ENCODE measurements at regions not wholly inside any gene's neighbourhood (a gene's known extent, or its start where the extent isn't known, plus 50 kb on each side); places are given as distances from the start of the nearest gene placed in this dataset.
"Not testable (repeated sequence)": the region's sequence is repeated elsewhere in the genome, so short reads cannot be mapped to it uniquely, and the experiment has no call there.

DNA sequence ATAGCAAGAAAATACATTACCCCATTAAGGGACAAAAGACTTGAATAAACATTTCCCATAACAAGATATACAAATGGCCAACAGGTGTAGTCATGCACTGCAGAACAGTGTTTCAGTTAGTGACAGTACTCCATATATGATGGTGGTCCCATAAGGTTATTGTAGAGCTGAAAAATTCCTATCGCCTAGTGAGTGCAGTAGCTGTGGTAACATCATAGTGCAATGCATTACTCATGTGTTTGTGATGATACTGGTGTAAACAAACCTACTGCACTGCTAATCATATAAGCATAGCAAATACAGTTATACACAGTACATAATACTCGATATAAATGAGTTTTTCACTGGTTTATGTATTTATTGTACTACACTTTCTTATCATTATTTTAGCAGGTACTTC is 168.7 kb downstream of the C12orf75 start:
- peaks cover 13% of the 10 kb centered on the region for H3K9me3 ChIP-seq
- no peaks in the 10 kb centered on the region for H3K27me3 ChIP-seq
- TF ChIP-seq Cebpa-rat (IDR thresholded peaks at IDR 0.05), result no peak
- no peaks in the 10 kb centered on the region for H3K36me3 ChIP-seq
- H3K4me1 ChIP-seq, result peaks cover 27% of the 10 kb centered on the region
- no peak overlapping the region for H3K27ac ChIP-seq
- H3K4me3 ChIP-seq, result no peak overlapping the region
- peak overlapping the region; percentile 10; the same call in 1 of the 2 replicates for H3K4me2 ChIP-seq
- H4K20me1 ChIP-seq, result no peaks in the 10 kb centered on the region
- no peak overlapping the region for H3K9ac ChIP-seq

DNA sequence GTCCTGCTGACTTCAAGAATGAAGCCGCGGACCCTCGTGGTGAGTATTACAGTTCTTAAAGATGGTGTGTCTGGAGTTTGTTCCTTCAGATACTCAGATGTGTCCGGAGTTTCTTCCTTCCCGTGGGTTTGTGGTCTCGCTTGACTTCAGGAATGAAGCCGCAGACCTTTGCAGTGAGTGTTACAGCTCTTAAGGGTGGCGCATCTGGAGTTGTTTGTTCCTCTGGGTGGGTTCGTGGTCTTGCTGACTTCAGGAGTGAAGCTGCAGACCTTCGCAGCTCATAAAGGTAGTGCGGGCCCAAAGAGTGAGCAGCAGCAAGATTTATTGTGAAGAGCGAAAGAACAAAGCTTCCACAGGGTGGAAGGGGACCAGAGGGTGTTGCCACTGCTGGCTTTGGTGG is 170.2 kb downstream of the C12orf75 start:
- Histone ChIP-seq H3K4me2 (peak overlapping the region; percentile 77), H3K9me3 (peaks cover 16% of the 10 kb centered on the region), H3K4me1 (peaks cover 27% of the 10 kb centered on the region)
- not testable (repeated sequence) for H3K27me3 ChIP-seq, H3K36me3 ChIP-seq, H4K20me1 ChIP-seq, H3K9ac ChIP-seq, H3K27ac ChIP-seq, H3K4me3 ChIP-seq

DNA sequence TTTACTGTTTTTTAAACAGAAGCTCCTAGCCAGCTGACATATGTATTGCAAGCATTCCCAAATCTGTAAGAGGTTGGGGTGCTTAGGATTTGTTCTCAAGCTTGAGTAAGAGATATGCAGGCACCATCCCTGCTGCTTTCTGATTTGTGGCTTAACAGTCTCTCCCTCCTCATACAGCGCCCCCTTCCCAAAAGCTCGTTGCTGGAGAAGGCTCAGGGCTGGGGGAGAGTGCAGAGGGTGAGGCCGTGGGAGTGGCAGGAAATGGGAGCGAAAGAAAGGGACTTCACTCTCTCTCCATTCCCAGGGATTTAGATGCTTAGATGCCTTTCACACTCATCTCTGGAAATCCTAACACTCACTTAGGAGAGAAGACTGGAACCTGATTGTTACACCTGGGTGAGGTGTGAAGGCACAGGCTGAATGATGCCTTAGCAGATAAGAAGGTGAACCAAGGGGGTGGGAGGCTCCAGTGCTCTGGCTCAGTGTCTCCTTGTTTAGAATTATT is 172.0 kb downstream of the C12orf75 start:
- no peak overlapping the region for H3K27ac ChIP-seq
- peaks cover 16% of the 10 kb centered on the region for H3K9me3 ChIP-seq
- no peak for TF ChIP-seq Cebpa-rat (IDR thresholded peaks at IDR 0.05)
- H3K27me3 ChIP-seq, result no peaks in the 10 kb centered on the region
- H4K20me1 ChIP-seq, result no peaks in the 10 kb centered on the region
- no peak overlapping the region for H3K4me3 ChIP-seq
- H3K36me3 ChIP-seq, result no peaks in the 10 kb centered on the region
- no peak overlapping the region for H3K9ac ChIP-seq
- H3K4me2 ChIP-seq, result no peak overlapping the region
- H3K4me1 ChIP-seq, result peaks cover 27% of the 10 kb centered on the region

DNA sequence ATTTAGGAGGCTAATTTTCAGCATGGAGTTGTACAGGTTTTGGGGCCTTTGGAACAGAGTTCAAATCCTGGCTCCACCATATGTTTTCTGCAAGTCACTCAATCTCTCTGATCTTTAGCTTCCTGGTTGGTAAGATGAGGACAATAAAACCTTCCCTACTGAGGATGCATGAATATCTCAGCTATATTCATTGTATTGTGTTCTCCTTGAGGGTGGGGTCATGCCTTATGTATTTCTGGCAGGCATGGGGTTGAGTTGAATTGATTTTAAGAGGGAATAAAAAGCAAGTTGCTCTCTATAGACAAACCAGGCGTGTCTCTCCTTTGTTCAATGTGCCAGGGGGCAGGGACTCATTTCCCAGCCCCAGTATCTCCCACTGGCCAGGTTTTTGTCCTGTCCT is 173.1 kb downstream of the C12orf75 start:
- Histone ChIP-seq H3K4me2 (no peak overlapping the region), H3K36me3 (no peaks in the 10 kb centered on the region), H3K9ac (no peak overlapping the region), H3K4me1 (peaks cover 27% of the 10 kb centered on the region), H3K27me3 (no peaks in the 10 kb centered on the region), H4K20me1 (no peaks in the 10 kb centered on the region), H3K27ac (no peak overlapping the region), H3K9me3 (peaks cover 7% of the 10 kb centered on the region), H3K4me3 (no peak overlapping the region)
- no peak for TF ChIP-seq Cebpa-rat (IDR thresholded peaks at IDR 0.05)

DNA sequence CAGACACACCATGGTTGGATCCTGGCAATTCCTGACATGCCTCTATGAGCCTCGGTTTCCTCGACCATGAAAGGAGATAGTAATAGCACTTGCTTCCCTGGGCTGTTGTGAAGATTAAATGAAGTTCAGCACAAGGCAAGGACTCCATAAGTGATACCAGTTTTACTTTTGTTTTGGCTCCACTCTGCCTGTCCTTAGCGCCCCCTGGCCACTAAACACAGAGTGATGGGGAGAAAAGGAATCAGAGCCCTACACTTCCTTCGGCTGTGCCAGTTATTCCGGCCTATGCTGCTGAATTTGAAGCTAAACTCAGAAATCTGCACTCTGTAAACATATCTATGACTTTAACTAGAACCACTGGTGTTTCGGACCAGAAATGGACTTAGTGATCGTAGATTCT is 173.8 kb downstream of the C12orf75 start:
- Histone ChIP-seq H3K9ac (no peak overlapping the region), H4K20me1 (no peaks in the 10 kb centered on the region), H3K36me3 (no peaks in the 10 kb centered on the region), H3K9me3 (peaks cover 6% of the 10 kb centered on the region; the same call in 1 of the 2 replicates), H3K27me3 (no peaks in the 10 kb centered on the region), H3K27ac (no peak overlapping the region), H3K4me1 (peaks cover 24% of the 10 kb centered on the region), H3K4me2 (no peak overlapping the region), H3K4me3 (no peak overlapping the region)
- no peak for TF ChIP-seq Cebpa-rat (IDR thresholded peaks at IDR 0.05)

DNA sequence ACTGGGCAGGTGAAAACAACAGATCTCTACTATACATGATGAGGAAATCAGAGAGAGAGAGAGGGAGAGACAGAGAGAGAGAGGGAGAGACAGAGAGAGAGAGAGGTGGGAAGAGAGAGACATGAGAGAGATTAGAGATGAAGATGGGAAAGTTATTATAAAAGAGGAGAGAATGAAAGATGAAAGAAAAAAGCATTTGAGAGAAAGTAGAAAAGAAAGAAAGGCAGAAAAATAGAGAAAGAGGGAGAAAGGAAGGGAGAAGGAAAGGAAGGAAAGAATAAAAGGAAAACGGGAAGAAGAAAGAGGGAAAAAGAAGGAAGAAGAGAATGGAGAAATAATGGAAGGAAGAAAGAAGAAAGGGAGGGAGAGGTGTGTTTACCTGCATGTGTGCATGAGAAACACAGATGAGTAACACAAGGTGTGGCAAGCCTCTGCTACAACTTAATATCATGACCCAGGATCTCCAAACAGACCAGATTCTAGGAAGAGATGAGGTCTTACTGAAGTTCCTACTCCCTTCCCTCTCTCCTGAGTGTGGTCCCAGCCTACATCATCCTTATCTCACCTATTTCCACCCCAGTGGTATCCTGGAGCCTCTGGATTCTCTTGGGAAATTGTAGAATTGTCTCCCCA is 176.3 kb downstream of the C12orf75 start:
- Histone ChIP-seq H3K27me3 (no peaks in the 10 kb centered on the region), H3K9me3 (peaks cover 6% of the 10 kb centered on the region; the same call in 1 of the 2 replicates), H3K4me2 (no peak overlapping the region), H4K20me1 (no peaks in the 10 kb centered on the region), H3K36me3 (no peaks in the 10 kb centered on the region), H3K27ac (no peak overlapping the region), H3K4me3 (no peak overlapping the region), H3K9ac (no peak overlapping the region), H3K4me1 (no peaks in the 10 kb centered on the region)
- TF ChIP-seq Cebpa-rat (IDR thresholded peaks at IDR 0.05), result no peak

DNA sequence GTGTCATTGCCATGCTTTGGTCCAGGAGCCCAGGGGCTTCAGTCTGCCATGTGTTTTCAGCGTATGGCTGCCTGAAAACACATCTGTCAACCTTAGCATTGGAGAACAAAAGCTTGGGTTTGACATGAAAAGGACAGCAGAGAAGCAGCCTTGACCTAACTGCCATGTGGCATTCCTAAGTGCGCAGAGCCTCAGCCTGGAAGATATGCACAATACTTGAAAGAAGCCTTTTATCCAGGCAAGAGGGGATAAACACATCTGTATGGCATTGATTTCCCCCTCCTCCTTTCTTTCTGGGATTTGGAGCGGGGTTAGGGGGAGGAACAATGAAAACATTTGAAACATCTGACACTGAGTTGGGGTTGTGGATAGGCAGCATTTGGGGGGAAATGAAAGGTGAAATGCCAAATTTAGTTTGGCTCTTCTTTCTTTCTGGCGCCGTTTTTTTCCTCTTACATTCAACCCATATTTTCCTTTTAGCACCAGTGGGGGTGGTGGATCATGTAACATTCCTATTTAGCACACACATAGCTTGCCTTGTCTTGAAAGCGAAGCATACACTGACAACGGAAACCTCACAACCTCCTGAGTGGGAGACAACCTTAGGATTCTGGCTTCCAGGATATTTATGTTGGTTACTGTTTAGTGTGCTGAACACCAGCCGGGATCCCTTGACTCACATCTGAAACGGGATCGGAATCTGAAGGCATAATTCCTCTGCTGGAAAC is 177.0 kb downstream of the C12orf75 start:
- no peak overlapping the region for H3K4me2 ChIP-seq
- H3K27me3 ChIP-seq, result no peaks in the 10 kb centered on the region; the same call in 1 of the 2 replicates
- H3K27ac ChIP-seq, result no peak overlapping the region
- no peaks in the 10 kb centered on the region for H4K20me1 ChIP-seq
- no peaks in the 10 kb centered on the region for H3K4me1 ChIP-seq
- H3K9me3 ChIP-seq, result peaks cover 6% of the 10 kb centered on the region; the same call in 1 of the 2 replicates
- H3K9ac ChIP-seq, result no peak overlapping the region
- no peak for TF ChIP-seq Cebpa-rat (IDR thresholded peaks at IDR 0.05)
- H3K4me3 ChIP-seq, result no peak overlapping the region
- H3K36me3 ChIP-seq, result no peaks in the 10 kb centered on the region

DNA sequence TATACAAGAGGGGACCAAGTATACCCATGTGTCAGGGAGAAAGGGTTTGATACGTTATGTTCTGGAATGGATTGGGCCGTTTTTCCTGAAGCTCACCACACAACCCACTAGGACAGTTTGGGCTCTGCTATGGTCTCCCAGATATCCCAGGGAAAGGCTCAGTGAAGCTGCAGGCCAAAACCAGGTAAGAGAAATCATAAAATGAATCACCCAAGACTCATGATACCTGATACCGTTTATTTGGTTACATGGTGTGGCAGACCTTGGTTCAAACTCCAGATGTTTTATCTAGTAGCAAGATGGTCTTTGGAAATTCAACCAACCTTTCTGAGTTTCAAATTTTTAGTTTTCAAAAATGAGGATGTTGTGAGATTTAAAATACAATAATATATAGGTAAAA is 177.6 kb downstream of the C12orf75 start:
- H4K20me1 ChIP-seq, result no peaks in the 10 kb centered on the region
- no peak overlapping the region for H3K9ac ChIP-seq
- H3K4me3 ChIP-seq, result no peak overlapping the region
- H3K9me3 ChIP-seq, result peaks cover 6% of the 10 kb centered on the region; the same call in 1 of the 2 replicates
- TF ChIP-seq Cebpa-rat (IDR thresholded peaks at IDR 0.05), result no peak
- no peaks in the 10 kb centered on the region; the same call in 1 of the 2 replicates for H3K27me3 ChIP-seq
- H3K4me2 ChIP-seq, result no peak overlapping the region
- peaks cover 5% of the 10 kb centered on the region for H3K4me1 ChIP-seq
- H3K27ac ChIP-seq, result no peak overlapping the region
- no peaks in the 10 kb centered on the region for H3K36me3 ChIP-seq

DNA sequence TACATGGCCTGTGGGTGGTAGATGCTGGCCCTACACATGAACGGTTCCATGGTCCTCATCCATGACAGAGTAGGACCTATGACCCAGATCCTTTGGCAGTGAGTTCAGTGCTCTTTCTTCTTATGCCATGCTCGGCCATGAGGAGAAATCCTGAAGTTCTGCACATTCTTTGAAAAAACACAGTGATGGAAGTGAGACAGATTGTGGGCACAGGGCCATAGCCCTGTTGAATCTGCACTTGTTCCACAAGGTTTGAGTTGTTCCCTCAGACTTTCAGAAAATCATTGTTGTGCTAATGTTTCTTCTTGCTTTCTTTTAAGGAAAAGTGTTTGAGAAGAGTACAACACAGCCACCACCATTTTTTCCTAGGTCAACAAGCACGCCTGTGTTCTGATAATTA is 180.0 kb downstream of the C12orf75 start:
- H3K4me2 ChIP-seq, result no peak overlapping the region
- no peaks in the 10 kb centered on the region for H3K36me3 ChIP-seq
- no peak overlapping the region for H3K4me3 ChIP-seq
- no peak overlapping the region for H3K27ac ChIP-seq
- H3K9ac ChIP-seq, result no peak overlapping the region
- no peak for TF ChIP-seq Cebpa-rat (IDR thresholded peaks at IDR 0.05)
- no peaks in the 10 kb centered on the region for H4K20me1 ChIP-seq
- peaks cover 13% of the 10 kb centered on the region for H3K4me1 ChIP-seq
- no peaks in the 10 kb centered on the region; the same call in 1 of the 2 replicates for H3K27me3 ChIP-seq
- H3K9me3 ChIP-seq, result no peaks in the 10 kb centered on the region

DNA sequence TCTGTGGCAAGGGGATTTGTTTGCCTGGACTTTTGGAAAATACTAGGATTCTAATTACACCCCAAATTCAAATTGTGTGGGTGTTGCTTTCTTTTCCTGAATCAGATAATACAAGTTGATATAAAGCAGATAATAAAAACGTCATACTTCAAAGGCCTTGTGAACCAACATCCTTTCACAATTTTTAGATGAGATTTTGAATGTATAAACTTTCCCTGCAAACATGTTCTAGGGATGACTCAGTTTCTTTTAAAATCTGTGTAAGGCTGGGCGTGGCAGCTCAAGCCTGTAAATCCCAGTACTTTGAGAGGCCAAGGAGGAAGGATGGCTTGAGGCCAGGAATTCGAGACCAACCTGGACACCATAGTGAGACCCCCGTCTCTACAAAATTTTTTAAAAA is 182.4 kb downstream of the C12orf75 start:
- H3K4me2 ChIP-seq, result peak overlapping the region; percentile 59
- H4K20me1 ChIP-seq, H3K36me3 ChIP-seq, H3K9ac ChIP-seq, H3K4me3 ChIP-seq, H3K9me3 ChIP-seq, H3K27me3 ChIP-seq, H3K27ac ChIP-seq: not testable (repeated sequence)
- H3K4me1 ChIP-seq, result peaks cover 13% of the 10 kb centered on the region
